GM12873 (cell line): ENCODE measurements at regions not wholly inside any gene's neighbourhood (a gene's known extent, or its start where the extent isn't known, plus 50 kb on each side); places are given as distances from the start of the nearest gene placed in this dataset.

Experiments
- TF ChIP-seq, protein P1 (sequence below): IDR thresholded peaks from 2 replicates; pipeline ENCODE4 v1.5.1; 2012; ENCODE audit warnings: low read depth, mild to moderate bottlenecking, moderate library complexity, low read length, control low read depth; ENCODE audit not compliant: insufficient read depth; ENCODE audit errors: missing control alignments

DNA sequence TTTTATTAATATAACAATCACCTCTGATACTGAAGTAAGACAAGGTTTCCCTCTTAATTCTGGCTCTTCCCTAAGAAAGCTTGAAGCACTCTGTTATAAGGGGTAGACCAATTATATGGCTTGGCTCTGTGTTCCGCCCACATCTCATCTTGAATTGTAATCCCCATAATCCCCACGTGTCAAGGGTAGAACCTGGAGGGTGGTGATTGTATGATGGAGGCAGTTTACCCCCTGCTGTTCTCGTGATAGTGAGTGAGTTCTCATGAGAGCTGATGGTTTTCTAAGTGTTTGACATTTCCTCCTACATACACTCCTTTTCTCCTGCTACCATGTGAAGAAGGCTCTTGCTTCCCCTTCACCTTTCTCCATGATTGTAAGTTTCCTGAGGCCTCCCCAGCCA is 363.8 kb upstream of the PCDH20 start:
- TF ChIP-seq, protein P1, sequence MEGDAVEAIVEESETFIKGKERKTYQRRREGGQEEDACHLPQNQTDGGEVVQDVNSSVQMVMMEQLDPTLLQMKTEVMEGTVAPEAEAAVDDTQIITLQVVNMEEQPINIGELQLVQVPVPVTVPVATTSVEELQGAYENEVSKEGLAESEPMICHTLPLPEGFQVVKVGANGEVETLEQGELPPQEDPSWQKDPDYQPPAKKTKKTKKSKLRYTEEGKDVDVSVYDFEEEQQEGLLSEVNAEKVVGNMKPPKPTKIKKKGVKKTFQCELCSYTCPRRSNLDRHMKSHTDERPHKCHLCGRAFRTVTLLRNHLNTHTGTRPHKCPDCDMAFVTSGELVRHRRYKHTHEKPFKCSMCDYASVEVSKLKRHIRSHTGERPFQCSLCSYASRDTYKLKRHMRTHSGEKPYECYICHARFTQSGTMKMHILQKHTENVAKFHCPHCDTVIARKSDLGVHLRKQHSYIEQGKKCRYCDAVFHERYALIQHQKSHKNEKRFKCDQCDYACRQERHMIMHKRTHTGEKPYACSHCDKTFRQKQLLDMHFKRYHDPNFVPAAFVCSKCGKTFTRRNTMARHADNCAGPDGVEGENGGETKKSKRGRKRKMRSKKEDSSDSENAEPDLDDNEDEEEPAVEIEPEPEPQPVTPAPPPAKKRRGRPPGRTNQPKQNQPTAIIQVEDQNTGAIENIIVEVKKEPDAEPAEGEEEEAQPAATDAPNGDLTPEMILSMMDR, result no peak

DNA sequence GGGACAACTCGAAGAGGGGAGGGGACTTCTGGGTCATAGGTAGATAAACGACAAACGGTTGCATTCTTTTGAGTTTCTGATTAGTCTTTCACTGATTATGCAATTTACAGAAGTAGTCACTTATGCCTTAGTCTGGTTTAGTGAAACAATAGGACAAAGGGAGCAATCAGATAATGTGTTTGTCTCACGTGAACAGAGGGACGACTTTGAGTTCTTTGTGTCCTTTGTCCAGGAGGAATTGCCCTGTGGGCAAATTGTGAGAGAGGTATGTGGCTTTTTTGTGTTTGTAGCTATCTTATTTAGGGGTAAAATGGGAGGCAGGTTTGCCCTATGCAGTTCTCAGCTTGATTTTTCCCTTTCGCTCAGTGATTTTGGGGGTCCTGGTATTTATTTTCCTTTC is 362.9 kb upstream of the PCDH20 start:
- TF ChIP-seq, protein P1, result no peak

DNA sequence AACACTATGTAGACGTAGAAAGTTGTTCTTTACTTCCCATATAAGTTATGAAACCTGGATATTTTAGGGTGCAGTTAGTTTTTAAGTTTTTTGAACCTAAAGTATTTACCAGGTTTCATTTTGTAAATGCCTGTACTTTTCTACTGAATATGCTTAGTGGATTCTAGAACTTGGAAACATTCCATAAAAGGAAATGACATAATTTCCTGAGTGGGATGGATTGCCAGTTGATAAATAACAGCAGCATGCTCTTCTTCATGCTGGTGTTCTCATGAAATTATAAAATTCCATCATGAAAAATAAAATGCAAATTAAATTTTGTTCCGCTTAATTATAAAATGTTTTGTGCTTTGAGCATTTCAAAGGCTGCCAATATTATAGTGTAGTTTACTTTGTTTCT is 362.2 kb upstream of the PCDH20 start:
- TF ChIP-seq, protein P1, result no peak

DNA sequence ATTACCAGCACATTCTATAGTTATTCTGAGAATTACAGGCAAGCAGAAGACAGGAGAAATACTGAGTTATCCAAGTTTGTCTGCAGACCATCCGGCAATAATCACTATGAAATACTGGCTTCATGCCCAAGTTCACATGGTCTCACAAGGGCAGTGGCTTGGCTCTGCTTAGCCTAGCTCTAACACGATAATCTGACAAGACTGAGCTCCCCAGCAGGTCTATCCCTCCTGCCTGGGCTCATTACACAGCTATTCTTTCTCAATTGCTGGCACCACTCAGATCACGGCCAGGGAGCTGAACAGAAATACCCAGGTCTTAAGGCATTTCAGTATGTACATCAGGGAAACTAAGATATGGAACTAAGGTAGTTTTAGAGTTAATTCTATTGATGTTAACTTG is 361.6 kb upstream of the PCDH20 start:
- TF ChIP-seq, protein P1, result no peak

DNA sequence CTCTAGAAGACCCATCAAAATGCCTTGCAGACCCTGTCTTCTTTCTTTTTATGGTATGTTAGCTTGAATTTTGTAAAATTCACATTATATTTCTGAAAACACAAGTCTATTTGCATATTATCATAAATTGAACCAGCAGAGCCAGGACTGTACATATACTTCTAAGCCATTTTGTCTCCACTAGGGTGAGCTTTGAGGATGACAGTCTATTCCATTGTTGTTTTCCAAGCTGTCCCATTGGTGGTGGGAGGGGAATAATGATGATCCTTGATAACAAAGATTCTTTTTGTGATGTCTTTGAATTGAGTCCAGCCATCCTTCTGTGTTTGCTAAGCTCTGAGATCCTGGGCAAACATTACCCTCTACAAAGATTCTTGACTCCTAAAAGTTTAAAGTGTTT is 359.3 kb upstream of the PCDH20 start:
- TF ChIP-seq, protein P1, result no peak

DNA sequence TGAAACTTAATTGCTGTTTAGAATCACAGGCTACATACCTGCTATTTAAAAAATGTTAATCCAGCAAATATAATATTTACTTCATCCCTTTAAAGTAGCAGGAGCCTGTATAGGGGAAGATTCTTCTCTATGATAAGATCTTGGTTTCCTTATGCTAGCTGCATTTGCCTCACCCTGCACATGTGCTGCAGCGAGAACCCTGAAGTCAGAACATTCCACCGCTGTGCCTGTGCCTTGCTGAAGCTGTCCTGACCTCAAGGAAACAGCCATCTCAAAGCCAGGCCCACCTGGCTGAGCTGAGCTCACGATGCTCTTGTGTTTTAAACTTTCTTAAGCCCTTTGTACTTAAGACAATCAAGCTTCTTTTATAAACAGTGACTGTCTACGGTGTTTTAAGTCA is 355.0 kb upstream of the PCDH20 start:
- TF ChIP-seq, protein P1, result no peak

DNA sequence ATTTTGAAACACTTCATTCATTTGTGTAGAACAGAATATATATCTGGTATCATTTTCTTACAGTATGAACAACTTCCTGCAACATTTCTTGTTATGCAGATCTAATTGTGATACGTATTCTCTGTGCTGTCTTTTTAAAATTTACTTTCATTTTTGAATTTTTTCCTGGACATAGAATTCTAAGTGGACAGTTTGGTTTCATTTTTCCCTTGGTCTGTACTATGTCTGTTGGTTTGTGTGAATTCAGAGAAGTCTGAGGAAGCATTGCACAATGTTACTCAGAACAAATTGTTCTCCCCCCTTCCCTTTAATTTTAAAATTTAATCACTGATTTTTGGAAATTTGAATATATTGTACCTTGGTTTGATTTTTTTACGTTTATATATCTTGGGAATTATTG is 352.5 kb upstream of the PCDH20 start:
- TF ChIP-seq, protein P1, result no peak
